GM12873 (cell line): ENCODE measurements at regions not wholly inside any gene's neighbourhood (a gene's known extent, or its start where the extent isn't known, plus 50 kb on each side); places are given as distances from the start of the nearest gene placed in this dataset.

Experiments
- CTCF ChIP-seq: IDR thresholded peaks from 2 replicates; pipeline ENCODE4 v1.5.1; 2012; ENCODE audit warnings: low read depth, mild to moderate bottlenecking, moderate library complexity, low read length, control low read depth; ENCODE audit not compliant: insufficient read depth; ENCODE audit errors: missing control alignments

- TF ChIP-seq CTCF: no peak
These were observed 139.9 kb upstream of the ZNF438 start for GRCh38 chr10:31171402-31172083.

GRCh38 chr10:31172925-31173324, 141.3 kb upstream of the ZNF438 start:
- TF ChIP-seq CTCF: no peak

- TF ChIP-seq CTCF: no peak
These were observed 142.1 kb upstream of the ZNF438 start for GRCh38 chr10:31173752-31174151.

- no peak for TF ChIP-seq CTCF
These were observed 139.8 kb upstream of the ZEB1 start for GRCh38 chr10:31179091-31179680.

GRCh38 chr10:31186225-31187000, 132.6 kb upstream of the ZEB1 start:
- TF ChIP-seq CTCF: no peak

- no peak for TF ChIP-seq CTCF
These were observed 131.8 kb upstream of the ZEB1 start for GRCh38 chr10:31187182-31187581.

- TF ChIP-seq CTCF: no peak
These were observed 131.3 kb upstream of the ZEB1 start for GRCh38 chr10:31187607-31188210.
